DMS53 treated with DMSO at 0.1 percent for 48 hours (cell line): ENCODE measurements at regions not wholly inside any gene's neighbourhood (a gene's known extent, or its start where the extent isn't known, plus 50 kb on each side); places are given as distances from the start of the nearest gene placed in this dataset.
A peak's percentile ranks its signal among the peaks of the same experiment; 100 is the strongest.

ENCODE experiments used
- DNase-seq: peaks from one replicate; lab custom pipeline; 2025; ENCODE audit not compliant: unreplicated experiment; lab: John Stamatoyannopoulos, UW

DNA sequence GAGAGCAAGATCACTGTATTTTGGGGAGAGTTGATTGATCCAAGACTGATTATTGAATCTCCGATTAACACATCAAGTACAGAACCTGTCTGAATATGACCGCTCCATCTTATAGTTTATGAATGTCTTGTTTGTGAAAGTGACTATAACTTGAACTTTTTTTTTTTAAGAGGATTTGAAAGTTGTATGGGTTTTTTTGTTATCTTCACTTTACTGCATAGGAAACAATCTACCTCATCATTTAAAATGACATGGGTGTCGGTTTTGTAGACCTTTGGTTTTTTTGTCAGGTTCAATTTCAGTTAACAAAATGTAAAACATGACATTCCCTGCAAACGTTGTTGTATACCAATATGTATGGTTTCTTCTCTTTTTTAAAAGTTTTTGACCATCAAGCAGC is 103.0 kb upstream of the NUDT6 start:
- DNase-seq = no peak

- peak; percentile 24 for DNase-seq
Measured at GRCh38 chr4:123026015-123026414, 103.6 kb upstream of the NUDT6 start.

DNA sequence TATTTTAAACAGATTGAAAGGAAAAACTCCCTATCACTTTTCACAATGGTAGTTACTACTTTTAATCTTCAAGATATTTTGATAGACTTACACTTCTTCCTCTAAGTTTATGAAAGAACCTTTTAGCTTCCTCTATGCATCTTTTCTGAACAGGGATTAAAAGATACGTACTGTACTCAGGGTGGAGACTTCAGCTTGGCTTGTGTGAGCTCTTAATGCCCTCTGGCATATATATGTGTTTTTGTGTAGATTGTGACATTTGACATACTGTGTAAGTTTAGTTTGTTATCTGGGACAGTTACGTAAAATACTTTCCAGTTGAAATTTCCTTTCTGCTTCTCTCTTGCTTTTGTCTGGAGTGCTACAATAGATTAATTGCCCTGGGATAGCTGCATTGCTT is 109.3 kb upstream of the NUDT6 start:
- DNase-seq = no peak

GRCh38 chr4:123034023-123034422 is 111.6 kb upstream of the NUDT6 start:
- DNase-seq = no peak

- DNase-seq = no peak
Measured at GRCh38 chr4:123035239-123035638, 112.8 kb upstream of the NUDT6 start.

DNA sequence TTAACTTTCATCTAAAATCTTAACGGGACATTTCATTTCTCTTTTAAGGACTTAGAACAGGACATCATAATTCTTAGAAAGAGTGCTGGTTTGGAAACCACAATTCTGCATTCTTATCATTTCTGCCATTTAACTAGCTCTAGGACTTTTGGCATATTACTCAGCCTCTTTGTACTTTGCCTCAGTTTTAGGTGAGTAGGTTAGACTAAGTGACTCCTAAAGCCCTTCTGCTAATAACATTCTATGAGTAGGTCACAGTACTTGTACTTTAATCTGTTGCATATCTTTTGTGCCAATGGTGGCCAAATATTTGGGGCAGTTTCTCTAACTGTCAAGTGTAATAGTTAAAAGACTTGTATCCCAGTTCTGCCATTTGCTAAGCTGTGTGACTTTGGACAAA is 115.4 kb upstream of the NUDT6 start:
- no peak for DNase-seq

DNA sequence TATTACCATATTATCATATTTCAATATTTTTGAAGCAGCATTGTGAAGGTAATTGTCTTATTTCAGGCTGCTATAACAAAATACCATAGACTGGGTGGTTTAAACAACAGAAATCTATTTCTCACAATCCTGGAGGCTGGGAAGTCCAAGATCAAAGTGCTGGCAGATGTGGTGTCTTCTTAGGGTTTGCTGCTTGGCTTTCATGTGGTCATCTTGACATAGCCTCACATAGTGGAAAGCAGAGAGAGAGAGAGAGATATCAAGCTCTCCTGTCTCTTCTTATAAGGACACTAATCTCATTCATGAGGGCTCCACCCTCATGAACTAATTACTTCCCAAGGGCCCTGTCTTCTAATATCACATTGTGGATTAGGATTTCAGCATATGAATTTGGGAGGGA is 119.7 kb upstream of the NUDT6 start:
- DNase-seq = no peak

- peak; percentile 2 for DNase-seq
Measured at GRCh38 chr4:123043013-123043412, 120.6 kb upstream of the NUDT6 start.

DNA sequence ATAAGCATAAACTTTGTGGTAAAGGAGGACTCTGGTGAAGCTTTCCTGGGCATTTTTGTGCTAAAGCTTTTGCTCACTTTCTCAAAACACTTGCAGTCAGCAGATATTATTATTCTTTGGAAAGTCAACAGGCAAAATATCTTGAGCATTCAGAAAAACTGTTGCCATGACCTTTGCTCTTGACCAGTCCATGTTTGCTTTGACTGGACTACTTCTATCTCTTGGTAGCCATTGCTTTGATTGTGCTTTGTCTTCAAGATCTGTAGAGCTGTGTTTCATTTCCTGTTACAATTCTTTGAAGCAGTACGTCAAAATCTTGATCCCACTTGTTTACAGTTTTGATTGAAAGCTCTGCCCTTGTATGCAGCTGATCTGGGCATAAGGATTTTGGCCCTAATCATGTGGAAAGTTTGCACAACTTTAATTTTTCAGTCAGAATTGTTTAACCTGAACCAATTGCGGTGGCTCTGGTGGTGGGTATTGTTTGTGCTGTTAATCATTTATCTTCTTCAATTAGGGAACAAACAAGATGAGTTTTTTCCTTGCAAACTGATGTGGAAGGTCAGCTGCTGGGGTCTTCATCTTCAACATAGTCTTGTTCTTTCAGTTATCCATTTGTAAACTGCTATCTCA is 121.5 kb upstream of the NUDT6 start:
- DNase-seq = no peak

DNA sequence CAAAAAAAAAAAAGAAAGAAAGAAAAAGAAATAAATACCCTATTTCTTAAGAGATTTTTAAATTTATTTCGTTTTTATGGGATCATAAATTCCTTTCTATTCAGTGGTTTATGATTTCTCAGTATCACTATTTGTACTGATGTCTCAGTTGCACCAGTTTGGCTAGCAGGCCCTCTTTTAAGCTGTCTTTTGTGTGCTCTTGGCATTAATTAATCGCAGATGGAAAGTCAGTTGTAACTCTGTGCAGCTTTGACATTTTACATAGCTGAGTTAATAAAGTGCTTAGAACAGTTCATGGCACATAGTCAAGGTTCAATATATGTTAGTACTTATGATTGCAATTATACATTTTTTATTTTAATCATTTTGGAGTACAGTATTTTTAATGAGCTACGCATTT is 123.7 kb upstream of the NUDT6 start:
- no peak for DNase-seq

- DNase-seq = no peak
Measured at GRCh38 chr4:123050018-123050417, 127.6 kb upstream of the NUDT6 start.

- no peak for DNase-seq
Measured at GRCh38 chr4:123052007-123052406, 129.6 kb upstream of the NUDT6 start.

DNA sequence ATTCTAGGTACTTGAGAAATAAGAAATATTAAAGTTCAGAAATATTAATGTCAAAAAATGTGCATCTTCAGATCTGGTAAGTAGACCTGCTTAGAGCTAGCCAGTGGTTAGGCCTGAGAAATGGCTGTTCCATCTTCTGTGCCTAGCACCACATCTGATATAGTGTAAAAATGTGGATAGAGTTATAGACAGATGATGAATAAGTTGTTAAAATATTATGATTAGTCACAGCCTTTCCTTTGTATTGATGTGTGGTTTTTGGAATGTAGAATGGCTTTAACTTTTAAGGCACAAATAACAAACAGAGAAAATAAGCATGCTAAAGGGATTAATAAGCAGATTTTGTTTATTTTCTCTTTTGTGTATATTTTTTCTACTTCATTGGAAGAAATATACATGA is 133.5 kb upstream of the NUDT6 start:
- DNase-seq = no peak

GRCh38 chr4:123060039-123060770 is 137.8 kb upstream of the NUDT6 start:
- no peak for DNase-seq

DNA sequence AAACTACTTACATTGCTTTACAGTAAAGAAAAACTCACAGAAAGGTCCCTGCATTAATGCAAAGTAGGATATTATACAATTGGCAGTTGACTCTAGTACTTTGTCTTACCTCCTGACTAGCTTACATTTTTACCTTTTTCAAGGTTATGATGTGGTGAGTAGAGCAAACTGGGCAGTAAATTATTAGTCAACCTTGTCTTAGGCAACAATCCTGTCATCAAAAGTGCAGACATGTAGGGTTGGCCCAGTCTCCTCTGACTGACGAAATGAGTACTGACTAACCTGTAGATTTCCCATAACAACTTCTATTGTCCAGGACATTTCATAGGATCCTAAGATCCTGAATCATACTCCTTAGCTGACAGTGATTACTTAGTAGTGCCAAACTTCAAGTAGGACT is 142.0 kb upstream of the NUDT6 start:
- no peak for DNase-seq

DNA sequence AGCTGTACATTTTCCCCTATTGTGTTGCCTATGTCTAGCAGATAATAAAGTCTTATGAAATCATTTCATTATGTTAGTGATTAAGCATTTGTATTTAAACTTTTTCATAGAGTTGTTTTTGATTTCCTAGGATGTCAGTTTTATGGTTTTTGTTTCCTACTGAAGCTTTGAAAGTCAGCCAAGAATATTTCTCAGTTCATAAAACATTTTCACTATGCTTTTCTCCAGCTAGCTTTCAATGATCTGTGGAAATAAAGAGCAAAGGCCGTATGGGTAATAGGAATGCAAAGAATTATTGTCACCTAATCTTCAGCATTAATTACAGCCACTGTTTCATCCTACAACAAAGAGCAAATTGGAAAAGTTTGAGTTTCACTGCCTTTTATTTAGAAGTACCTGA is 145.7 kb upstream of the NUDT6 start:
- DNase-seq = no peak

DNA sequence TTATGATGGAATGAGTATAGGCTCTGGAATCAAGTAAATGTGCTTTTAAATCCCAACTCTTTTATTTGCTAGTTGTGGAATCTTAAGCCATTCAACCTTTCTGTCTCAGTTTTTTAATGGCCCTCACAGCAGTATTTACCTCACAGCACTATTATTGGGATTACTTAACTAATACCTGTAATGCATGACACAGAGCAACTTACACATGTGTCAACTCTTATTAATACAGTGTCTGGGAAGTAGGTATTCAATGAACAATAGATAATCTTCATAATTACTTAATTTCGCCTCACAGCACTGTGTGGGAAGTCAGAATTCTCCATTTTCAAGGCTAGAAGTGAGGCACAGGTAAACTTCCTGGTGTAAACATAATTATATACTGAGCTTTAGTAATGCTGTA is 149.7 kb upstream of the NUDT6 start:
- DNase-seq = no peak

GRCh38 chr4:123073650-123074049 is 151.3 kb upstream of the NUDT6 start:
- no peak for DNase-seq

- no peak for DNase-seq
Measured at GRCh38 chr4:123077330-123077729, 154.9 kb upstream of the NUDT6 start.

GRCh38 chr4:123081971-123082370 is 159.6 kb upstream of the NUDT6 start:
- DNase-seq = no peak

- DNase-seq = no peak
Measured at GRCh38 chr4:123083646-123084045, 161.2 kb upstream of the NUDT6 start.

DNA sequence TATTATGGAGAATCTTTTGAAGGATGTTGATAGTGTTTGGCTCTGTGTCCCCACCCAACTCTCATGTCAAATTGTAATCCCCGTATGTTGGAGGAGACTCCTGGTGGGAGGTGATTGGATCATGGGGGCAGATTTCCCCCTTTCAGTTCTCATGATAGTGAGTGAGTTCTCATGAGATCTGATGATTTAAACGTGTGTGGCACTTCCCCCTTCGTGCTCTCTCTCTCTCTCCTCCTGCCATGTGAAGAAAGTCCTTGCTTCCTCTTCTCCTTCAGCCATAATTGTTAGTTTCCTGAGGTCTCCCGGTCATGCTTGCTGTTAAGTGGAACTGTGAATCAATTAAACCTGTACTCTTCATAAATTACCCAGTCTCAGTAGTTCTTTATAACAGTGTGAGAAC is 166.1 kb upstream of the NUDT6 start:
- no peak for DNase-seq

GRCh38 chr4:123090886-123091285 is 168.5 kb upstream of the NUDT6 start:
- no peak for DNase-seq
